ENCODE measurements at regions not wholly inside any gene's neighbourhood (a gene's known extent, or its start where the extent isn't known, plus 50 kb on each side); places are given as distances from the start of the nearest gene placed in this dataset.

DNA sequence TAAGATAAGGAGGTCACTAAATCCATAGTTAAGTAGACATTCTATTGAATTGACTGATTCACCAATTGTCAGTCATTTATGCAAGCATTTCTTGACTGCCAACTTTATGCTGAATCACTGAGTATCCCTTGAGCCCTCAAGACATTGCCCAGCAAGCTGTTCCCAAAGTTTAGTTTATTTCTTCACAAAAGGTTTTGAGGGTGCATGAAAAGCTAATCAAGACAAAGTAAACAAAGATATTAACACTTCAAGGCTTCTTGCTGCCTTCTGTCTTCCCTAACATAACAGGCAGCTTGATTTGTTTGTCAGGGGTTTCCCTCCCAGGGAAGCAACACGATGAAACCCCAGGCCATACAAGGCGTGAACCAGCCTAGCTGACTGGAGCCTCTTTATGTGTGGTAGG is 374.4 kb downstream of the SPRY2 start:
- ChIA-PET CTCF (interaction anchor here (0.6 to 1.7 kb wide), 3 partner anchors 27 to 156 kb away, joined by 3 read pairs; no protein-coding TSS in a partner anchor), POLR2A (no interaction called here), SMC1A (ENCODE audit: uncharacterized antibody, unreplicated experiment) (interaction anchor here (0.7 to 1.8 kb wide), 4 partner anchors 31 to 156 kb away, joined by 3 to 4 read pairs (median 4); no protein-coding TSS in a partner anchor), RAD21 (ENCODE audit: unreplicated experiment) (interaction anchor here (0.6 to 1.5 kb wide), 4 partner anchors 31 to 1535 kb away, joined by 3 to 6 read pairs (median 4); no protein-coding TSS in a partner anchor)
- 0% methylated on average over 2 of the region's 2 CpGs for WGBS (ENCODE audit: insufficient coverage, insufficient replicate concordance, low lambda C conversion rate, missing lambda C conversion rate)
- ATAC-seq = peak; percentile 44; the same call in 2 of the 3 replicates
- in situ Hi-C loops (cut with MboI) (no loop called here), intact Hi-C loops (cut with micrococcal nuclease; ENCODE audit: unreplicated experiment) (no loop called here)
- Histone ChIP-seq H3K79me2 (ENCODE audit: control insufficient read depth, insufficient read depth, low read length) (no peaks in the 10 kb centered on the region), H3K9ac (ENCODE audit: control insufficient read depth, insufficient read depth, low read length) (no peak overlapping the region), H3K27me3 (replicated peaks in 1 of 2; ENCODE audit: control insufficient read depth in 2 of 2, insufficient read depth in 2 of 2, low read length in 1 of 2) (no peaks in the 10 kb centered on the region), H3K4me2 (ENCODE audit: control insufficient read depth, insufficient read depth) (no peak overlapping the region), H3K4me1 (ENCODE audit: control insufficient read depth, insufficient read depth, low read length) (no peaks in the 10 kb centered on the region), H3K4me3 (no peak overlapping the region), H3K27ac (ENCODE audit: control insufficient read depth, insufficient read depth) (no peak overlapping the region), H4K20me1 (ENCODE audit: control insufficient read depth, insufficient read depth) (no peaks in the 10 kb centered on the region), H3K9me3 (replicated peaks; ENCODE audit: control insufficient read depth, insufficient read depth, low read length) (no peaks in the 10 kb centered on the region), H3K36me3 (ENCODE audit: control insufficient read depth in 2 of 2, insufficient read depth in 2 of 2, low read length in 1 of 2) (no peaks in the 10 kb centered on the region), H2AFZ (ENCODE audit: control insufficient read depth, low read depth, low read length) (no peak overlapping the region)
- TF ChIP-seq SUZ12 (IDR thresholded peaks at IDR 0.05; ENCODE audit: unreplicated experiment) (no peak), SREBF2 (IDR thresholded peaks at IDR 0.05; ENCODE audit: low read length) (no peak), MXI1 (IDR thresholded peaks at IDR 0.05; ENCODE audit: low read depth, low read length) (no peak), RB1 (IDR thresholded peaks at IDR 0.05; ENCODE audit: borderline replicate concordance) (no peak), E4F1 (IDR thresholded peaks at IDR 0.05; ENCODE audit: borderline replicate concordance, partially characterized antibody) (no peak), MTA2 (IDR thresholded peaks at IDR 0.05; ENCODE audit: low read depth) (no peak), PML (IDR thresholded peaks at IDR 0.05; ENCODE audit: low read length) (no peak), IRF4 (IDR thresholded peaks at IDR 0.05; ENCODE audit: low read depth, low read length) (no peak), BACH1 (IDR thresholded peaks at IDR 0.05; ENCODE audit: borderline replicate concordance) (no peak), CUX1 (IDR thresholded peaks at IDR 0.05; ENCODE audit: insufficient replicate concordance, low read depth, low read length) (no peak), CREB1 (IDR thresholded peaks at IDR 0.05; ENCODE audit: low read depth) (no peak), NRF1 (conservative IDR thresholded peaks at IDR 0.05; ENCODE audit: low read depth, low read length) (no peak)
- DNase-seq (ENCODE audit: low read depth, low spot score) = no peak
- FAIRE-seq = no peak
- no TSS peak for BruUV-seq (replicated peaks)

Data from GM12878 (cell line).